ENCODE measurements at regions not wholly inside any gene's neighbourhood (a gene's known extent, or its start where the extent isn't known, plus 50 kb on each side); places are given as distances from the start of the nearest gene placed in this dataset.

DNA sequence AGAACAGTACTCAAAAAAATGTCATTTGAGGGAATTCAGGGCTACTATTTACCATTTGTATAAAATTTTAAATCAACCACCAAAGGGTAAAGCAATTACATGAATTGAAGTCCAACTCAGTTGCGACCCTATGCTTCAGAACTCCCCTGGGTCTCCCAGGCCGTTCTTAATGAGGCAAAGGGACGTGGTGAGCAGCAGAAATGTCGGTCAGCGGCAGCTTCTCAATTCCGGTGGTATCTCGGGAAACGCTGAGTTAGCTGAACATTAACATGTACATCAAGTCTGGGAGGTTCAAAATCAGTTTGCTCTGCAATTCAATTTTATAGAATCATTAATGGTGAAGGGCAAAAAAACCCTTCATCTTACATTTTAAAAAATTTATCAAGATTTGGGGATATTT, 173.2 kb downstream of the DIRAS2 start:
- no peak for TF ChIP-seq CTCF (IDR thresholded peaks at IDR 0.05)
- TF ChIP-seq POLR2A (IDR thresholded peaks at IDR 0.05), result no peak
- no peak for TF ChIP-seq EP300 (IDR thresholded peaks at IDR 0.05)
- no peak for TF ChIP-seq POLR2AphosphoS5 (IDR thresholded peaks at IDR 0.05)

Measured in suprapubic skin (tissue), 4 donors.